GM19193 (cell line): ENCODE measurements at regions not wholly inside any gene's neighbourhood (a gene's known extent, or its start where the extent isn't known, plus 50 kb on each side); places are given as distances from the start of the nearest gene placed in this dataset.

Source experiments
- POLR2A ChIP-seq: IDR thresholded peaks from 4 replicates; pipeline ENCODE4 v1.6.1; 2011; ENCODE audit not compliant: insufficient read depth, insufficient read length; ENCODE audit errors: extremely low read depth

DNA sequence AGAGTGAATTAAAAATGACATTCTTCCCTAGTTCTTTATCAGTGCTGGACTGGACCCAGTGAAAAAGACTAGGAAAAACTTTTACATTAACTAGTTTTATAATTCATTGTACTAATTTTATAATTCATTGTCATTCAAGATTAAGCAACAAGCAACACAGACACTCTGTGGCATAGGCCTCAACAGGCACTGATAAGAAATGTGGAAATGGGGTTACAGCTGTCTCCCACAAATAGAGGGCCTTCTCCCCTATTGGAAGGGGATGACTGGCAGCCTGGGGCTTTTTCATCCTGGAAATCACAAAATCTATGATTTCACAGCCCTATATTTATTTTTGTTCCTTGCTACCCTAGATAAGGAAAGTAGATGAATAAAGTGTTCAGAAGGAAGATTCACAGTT is 370.6 kb downstream of the GBE1 start:
- TF ChIP-seq POLR2A, result no peak

- no peak for TF ChIP-seq POLR2A
These were observed 373.3 kb downstream of the GBE1 start for GRCh38 chr3:81388191-81388590.

- no peak for TF ChIP-seq POLR2A
These were observed 379.0 kb downstream of the GBE1 start for GRCh38 chr3:81382470-81382869.

DNA sequence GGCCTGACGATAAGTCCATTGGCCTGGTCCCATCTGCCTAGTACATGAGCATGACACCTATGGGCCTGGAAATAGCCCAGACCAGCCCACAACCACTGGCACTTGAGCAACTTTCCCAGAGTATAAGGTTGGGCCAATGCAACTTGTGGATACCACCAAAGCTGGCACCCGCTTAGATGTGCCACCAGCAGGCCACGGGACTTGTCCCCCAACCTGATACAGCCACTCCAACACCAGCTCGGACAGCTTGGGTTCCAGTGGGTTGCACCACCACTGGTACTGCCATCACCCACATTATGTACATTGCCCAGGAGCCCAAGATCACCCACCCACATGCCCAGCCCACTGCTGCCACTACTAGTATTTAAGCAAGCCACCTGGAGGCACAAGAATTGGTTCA is 381.2 kb downstream of the GBE1 start:
- TF ChIP-seq POLR2A, result no peak

GRCh38 chr3:81378552-81379293 is 382.7 kb downstream of the GBE1 start:
- TF ChIP-seq POLR2A, result no peak

DNA sequence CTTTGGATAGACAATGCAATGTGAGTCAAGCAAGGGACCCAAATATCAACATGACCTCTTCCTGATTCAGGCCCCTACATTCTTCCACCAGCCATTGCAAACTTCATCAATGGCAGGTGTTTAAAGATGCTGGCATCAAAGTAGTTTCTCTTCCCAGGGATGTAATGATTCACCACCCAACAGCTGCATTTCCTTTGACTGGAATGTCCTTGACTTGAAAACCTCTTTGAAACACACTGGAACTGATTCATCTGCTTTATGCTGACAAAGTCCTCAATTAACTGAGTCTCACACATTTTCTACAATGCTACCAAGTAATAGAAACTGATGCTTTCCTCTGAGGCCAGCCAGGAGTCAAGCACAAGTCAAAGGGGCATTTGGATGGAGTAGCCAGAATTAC is 385.5 kb downstream of the GBE1 start:
- TF ChIP-seq POLR2A, result no peak

DNA sequence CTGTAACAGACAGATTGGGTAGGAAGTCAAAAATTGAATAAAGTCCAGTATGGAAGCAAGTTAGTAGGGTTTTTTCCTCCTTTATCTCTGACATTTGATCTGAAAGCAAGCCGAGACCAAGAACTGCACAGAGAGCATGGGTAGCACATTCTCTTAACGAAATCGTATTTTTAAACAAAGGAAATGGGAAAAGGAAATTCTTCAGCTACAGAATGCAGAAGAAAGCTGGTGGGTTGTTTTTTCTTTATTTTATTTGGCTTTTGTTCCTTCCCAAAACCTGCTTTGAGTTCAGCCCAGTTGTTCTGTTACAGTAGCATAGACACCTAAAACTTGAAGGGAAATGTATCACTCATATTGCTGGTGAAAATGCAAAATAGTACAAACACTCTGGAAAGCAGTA is 397.0 kb downstream of the GBE1 start:
- no peak for TF ChIP-seq POLR2A

DNA sequence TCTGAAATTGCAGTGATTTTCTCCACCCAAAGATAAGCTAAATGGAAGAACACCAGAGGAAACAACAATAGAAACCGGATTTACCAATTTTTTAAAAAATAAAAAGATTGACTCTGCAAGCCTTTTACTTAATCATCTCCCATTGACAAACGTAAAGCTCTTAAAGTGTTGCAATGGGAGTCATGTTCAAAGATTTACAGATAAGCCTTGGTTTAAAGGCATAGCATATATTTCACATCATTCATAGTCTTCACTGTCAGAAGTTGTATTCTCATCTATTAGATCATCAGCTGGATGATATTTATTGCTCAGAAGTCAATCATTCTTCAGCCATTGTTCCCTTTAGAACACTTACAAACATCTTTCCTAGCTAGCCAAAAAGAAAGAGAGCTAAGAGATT is 397.6 kb downstream of the GBE1 start:
- no peak for TF ChIP-seq POLR2A

DNA sequence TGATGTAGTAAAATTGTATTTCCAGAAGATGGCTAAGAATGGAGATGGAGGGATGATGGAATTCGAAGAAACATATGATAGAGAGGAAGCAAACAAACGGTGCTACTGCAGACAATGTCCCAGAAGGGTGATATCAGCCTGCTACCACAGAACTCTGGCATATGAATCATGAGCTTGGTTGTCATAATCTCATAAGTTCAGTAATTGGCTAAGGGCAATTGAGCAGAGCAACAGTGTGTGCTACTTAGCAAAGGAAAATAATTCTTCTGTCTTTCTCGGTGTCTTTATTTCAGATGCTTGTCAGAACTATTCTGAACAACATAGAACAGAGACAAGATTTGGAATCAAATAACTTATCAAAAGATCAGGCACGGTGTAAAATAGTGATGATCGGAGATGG is 407.3 kb downstream of the GBE1 start:
- TF ChIP-seq POLR2A, result no peak

GRCh38 chr3:81352867-81353266 is 408.6 kb downstream of the GBE1 start:
- TF ChIP-seq POLR2A, result no peak

DNA sequence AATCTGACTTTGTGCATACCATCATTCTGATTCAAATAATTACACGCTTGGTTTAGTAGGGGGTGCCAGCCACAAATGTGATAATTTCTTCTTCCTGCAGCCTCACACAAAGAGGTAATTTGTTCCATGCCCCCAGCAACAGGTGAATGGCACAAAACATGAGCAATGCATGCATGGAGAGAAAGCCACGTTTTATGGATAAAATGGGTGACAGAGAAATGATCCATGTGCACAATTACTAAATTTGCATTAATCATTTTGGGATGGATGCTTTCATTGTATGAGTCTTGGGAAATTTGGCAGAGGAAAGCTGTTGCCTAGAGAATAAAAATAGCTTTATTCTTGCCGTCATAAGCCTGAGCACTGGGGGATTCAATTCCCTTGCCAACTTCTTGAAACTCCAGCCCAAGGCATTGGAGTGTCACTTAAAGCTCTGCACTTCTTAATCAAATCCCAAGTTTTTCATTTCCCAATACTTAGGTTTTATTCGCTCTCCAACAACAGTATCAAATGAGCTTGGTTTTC is 411.6 kb downstream of the GBE1 start:
- TF ChIP-seq POLR2A, result no peak

GRCh38 chr3:81339040-81339845 is 422.2 kb downstream of the GBE1 start:
- TF ChIP-seq POLR2A, result no peak

GRCh38 chr3:81336470-81336869 is 425.0 kb downstream of the GBE1 start:
- no peak for TF ChIP-seq POLR2A

DNA sequence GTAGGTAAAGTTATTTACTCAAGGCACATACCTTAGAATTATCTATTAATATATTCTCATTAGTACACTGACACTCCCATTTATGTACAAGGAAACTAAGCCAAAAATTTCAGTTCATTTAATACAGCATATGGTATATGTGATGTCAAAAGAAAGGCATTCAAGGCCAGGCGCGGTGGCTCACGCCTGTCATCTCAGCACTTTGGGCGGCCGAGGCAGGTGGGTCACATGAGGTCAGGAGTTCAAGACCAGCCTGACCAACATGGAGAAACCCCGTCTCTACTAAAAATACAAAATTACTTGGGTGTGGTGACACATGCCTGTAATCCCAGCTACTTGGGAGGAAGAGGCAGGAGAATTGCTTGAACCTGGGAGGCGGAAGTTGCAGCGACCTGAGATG is 435.2 kb downstream of the GBE1 start:
- no peak for TF ChIP-seq POLR2A

GRCh38 chr3:81320862-81321261 is 440.6 kb downstream of the GBE1 start:
- TF ChIP-seq POLR2A, result no peak

DNA sequence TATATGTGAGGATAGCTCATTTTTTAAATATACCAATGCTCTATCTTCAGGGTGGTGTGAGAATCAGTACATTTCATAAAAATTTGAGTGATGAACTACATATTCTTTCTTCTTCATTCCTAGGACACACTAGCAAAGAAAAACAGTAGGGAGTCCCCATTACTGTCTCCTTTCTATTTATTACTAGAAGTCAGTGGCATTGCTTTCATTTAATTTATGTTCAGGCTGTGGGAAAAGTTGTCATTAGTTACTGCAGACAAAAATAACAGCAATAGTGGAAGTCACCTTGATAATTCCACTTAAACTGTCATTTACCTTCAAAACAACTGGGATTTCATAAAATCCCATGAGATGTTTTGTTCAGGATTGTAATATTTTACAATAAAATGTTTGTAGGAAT is 446.4 kb downstream of the GBE1 start:
- no peak for TF ChIP-seq POLR2A
